ENCODE measurements at regions not wholly inside any gene's neighbourhood (a gene's known extent, or its start where the extent isn't known, plus 50 kb on each side); places are given as distances from the start of the nearest gene placed in this dataset.

DNA sequence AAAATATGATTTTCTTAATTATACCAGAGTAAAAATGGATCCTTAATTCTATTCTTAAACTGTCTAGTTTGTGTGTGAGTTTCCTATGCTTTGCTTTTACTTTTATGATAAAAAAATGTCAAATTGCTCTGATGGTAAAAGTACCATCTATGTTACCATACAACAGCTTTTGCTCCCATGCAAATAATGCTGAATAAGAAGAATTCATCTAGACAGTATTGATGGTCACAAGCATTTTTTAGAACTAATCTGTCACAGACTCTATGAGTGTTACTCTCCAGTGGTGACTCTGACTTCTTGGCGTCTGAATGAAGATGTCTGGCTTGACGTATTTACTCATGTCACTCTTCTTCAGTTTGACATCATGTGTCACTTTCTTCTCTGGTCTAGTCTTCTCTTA is 608.1 kb upstream of the RORB start:
- no peak for TF ChIP-seq EZH2 (IDR thresholded peaks at IDR 0.05; ENCODE audit: borderline replicate concordance, low read depth, low read length, severe bottlenecking)
- TF ChIP-seq POLR2A (IDR thresholded peaks at IDR 0.05; ENCODE audit: low read depth, low read length): no peak
- TF ChIP-seq, protein P1, sequence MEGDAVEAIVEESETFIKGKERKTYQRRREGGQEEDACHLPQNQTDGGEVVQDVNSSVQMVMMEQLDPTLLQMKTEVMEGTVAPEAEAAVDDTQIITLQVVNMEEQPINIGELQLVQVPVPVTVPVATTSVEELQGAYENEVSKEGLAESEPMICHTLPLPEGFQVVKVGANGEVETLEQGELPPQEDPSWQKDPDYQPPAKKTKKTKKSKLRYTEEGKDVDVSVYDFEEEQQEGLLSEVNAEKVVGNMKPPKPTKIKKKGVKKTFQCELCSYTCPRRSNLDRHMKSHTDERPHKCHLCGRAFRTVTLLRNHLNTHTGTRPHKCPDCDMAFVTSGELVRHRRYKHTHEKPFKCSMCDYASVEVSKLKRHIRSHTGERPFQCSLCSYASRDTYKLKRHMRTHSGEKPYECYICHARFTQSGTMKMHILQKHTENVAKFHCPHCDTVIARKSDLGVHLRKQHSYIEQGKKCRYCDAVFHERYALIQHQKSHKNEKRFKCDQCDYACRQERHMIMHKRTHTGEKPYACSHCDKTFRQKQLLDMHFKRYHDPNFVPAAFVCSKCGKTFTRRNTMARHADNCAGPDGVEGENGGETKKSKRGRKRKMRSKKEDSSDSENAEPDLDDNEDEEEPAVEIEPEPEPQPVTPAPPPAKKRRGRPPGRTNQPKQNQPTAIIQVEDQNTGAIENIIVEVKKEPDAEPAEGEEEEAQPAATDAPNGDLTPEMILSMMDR (IDR thresholded peaks at IDR 0.05; ENCODE audit: extremely low read depth in 1 of 2, insufficient read depth in 1 of 2, low read depth in 1 of 2, low read length in 2 of 2): no peak
- TF ChIP-seq, protein P2, sequence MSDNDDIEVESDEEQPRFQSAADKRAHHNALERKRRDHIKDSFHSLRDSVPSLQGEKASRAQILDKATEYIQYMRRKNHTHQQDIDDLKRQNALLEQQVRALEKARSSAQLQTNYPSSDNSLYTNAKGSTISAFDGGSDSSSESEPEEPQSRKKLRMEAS (IDR thresholded peaks at IDR 0.05; ENCODE audit: insufficient read depth, insufficient read length): no peak
- TF ChIP-seq POLR2AphosphoS5 (IDR thresholded peaks at IDR 0.05; ENCODE audit: insufficient read depth, low read depth, low read length): no peak
- no peak for TF ChIP-seq JUN (IDR thresholded peaks at IDR 0.05; ENCODE audit: borderline replicate concordance, insufficient read depth, insufficient read length, low read depth)
- TF ChIP-seq MYC (IDR thresholded peaks at IDR 0.05; ENCODE audit: low read depth, low read length): no peak
- no peak for TF ChIP-seq GATA2 (IDR thresholded peaks at IDR 0.05; ENCODE audit: insufficient read depth, insufficient read length, low read depth, low read length)
- no peak for TF ChIP-seq FOS (IDR thresholded peaks at IDR 0.05; ENCODE audit: borderline replicate concordance, insufficient read depth, low read length)

Data from endothelial cell of umbilical vein (primary cell).